ENCODE measurements at regions not wholly inside any gene's neighbourhood (a gene's known extent, or its start where the extent isn't known, plus 50 kb on each side); places are given as distances from the start of the nearest gene placed in this dataset.
"Not testable (repeated sequence)": the region's sequence is repeated elsewhere in the genome, so short reads cannot be mapped to it uniquely, and the experiment has no call there.

DNA sequence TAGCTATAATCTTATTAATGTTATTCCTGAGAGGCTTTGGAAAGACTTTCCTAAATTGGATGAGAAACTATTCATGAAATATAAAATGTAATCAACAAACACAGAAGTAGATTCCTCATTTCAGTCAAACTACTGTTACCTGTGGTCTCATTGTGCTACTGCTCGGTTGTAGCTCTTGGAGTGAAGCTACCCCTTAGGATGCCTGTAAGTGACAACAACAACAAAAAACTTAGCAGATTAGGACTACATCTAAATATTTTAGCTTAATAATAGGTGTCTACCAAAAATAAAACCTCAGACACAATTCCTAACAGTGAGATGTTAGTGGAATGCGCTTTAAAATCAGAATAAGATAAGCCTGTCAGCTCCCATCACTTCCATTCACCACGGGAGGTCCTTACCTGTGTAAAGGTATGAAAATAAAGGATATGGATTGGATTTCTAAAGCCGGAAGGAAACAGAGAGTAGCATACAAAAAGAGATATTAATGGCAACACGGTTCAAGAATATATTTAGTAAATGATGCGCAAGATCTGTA, 369.2 kb downstream of the OSTF1 start:
- DNase-seq (ENCODE audit: low spot score) = no peak

DNA sequence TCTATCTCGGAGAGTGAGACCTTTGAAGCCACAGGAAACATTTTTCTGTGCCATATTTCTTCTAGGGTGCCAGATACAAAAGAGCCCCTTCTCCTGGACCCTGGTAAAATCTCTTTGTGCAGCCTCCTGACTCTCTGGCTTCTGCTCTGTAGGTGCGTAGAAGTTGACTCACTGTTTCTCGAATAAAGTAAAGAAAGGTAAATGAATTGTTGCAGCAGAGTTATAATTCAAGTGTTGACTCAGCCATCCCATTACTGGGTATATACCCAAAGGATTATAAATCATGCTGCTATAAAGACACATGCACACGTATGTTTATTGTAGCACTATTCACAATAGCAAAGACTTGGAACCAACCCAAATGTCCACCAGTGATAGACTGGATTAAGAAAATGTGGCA, 371.0 kb downstream of the OSTF1 start:
- DNase-seq (ENCODE audit: low spot score) = not testable (repeated sequence)

- DNase-seq (ENCODE audit: low spot score) = no peak
Observed at GRCh38 chr9:75461183-75461582, 372.9 kb downstream of the OSTF1 start.

- no peak for DNase-seq (ENCODE audit: low spot score)
Observed at GRCh38 chr9:75462866-75463265, 374.6 kb downstream of the OSTF1 start.

- DNase-seq (ENCODE audit: low spot score) = no peak
Observed at GRCh38 chr9:75463871-75464270, 375.6 kb downstream of the OSTF1 start.

- DNase-seq (ENCODE audit: low spot score) = no peak
Observed at GRCh38 chr9:75464726-75465125, 376.4 kb downstream of the OSTF1 start.

GRCh38 chr9:75467142-75467541, 378.8 kb downstream of the OSTF1 start:
- DNase-seq (ENCODE audit: low spot score) = no peak

DNA sequence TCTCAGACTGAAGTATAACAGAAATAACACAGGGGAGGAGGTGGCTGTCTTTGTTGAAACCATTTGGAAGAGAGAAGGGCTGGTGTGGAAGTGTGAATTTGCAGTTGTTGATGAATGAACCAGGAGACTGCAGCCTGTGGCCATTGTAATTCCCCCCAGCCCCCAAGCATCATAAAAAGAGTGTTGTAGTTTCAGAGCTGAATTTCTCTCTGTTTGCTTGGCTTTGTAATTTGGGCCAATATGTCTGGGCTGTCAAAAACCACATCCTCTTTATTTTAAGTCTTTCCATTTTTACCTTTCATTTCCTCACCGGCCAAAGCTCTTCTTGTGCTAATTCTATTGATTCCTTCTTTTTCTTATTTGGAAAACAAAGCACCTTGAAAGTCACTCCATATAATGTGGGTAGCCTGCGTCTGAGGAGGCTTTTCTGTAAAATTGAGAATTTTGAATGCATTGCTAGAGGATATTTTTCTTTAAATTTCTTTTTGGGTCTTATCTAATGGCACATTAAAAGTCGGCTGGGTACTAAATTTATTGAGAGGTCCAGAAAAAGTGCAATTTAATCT, 383.3 kb downstream of the OSTF1 start:
- DNase-seq (ENCODE audit: low spot score) = no peak

DNA sequence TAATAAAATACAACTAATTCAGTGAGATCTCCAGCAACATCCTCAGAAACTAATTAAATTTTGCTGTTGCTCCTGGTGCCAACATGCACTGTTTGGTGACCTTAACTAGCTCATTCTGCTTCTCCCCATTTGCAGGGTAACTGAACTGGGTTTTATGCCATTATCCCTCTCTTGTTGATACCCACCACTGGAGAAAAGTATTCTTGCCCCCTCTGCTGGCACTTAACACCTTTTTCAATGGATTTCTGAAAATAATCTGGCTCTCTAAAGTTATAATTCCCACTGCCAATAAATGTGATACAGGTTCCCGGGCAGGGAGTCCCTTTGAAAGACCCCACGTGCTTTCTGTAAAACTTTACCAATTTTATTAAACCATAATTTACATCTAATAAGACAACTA, 394.3 kb downstream of the OSTF1 start:
- DNase-seq (ENCODE audit: low spot score) = no peak

GRCh38 chr9:75483636-75484035, 395.3 kb downstream of the OSTF1 start:
- DNase-seq (ENCODE audit: low spot score) = no peak

DNA sequence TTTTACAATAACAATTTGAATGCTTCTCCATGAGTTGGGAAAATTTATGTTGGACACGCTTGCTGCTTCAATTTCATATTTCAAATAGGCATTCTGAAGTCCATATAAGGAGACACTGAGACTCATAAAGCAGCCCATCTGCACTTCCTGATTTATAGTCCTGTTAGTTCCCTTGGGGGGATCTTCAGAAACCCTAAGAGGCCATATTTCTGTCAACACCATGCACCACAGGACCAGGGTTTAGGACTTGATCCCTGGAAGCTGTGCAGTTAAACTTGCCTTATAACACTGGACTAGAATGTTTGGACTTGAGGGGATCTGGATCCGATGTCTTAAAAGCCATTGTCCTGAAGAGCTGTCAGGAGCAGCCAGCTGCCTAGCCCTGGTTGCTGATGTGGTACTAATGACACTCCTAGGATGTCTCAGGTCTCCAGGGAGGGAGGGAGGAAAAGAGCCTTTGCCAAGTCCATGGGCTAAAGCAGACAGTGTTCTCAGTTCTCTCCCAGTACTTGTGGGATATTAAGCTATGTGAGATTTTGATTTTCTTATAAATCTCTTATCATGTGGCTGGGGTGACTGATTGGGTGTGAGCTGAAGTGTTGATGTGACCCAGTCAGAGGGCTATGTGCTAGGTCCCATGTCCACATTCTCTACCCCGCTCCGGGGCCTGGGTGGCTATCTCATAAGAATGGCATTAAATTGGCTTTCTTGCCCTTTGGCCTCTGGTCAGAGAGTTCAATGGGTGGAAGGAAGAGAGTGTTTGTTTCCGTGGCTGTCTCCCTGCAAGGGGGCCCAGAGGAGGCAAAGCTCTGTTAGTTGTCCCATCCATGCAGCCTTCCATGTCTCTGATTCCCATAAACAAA, 399.8 kb downstream of the OSTF1 start:
- no peak for DNase-seq (ENCODE audit: low spot score)

GRCh38 chr9:75488719-75489110, 400.4 kb downstream of the OSTF1 start:
- DNase-seq (ENCODE audit: low spot score) = no peak

DNA sequence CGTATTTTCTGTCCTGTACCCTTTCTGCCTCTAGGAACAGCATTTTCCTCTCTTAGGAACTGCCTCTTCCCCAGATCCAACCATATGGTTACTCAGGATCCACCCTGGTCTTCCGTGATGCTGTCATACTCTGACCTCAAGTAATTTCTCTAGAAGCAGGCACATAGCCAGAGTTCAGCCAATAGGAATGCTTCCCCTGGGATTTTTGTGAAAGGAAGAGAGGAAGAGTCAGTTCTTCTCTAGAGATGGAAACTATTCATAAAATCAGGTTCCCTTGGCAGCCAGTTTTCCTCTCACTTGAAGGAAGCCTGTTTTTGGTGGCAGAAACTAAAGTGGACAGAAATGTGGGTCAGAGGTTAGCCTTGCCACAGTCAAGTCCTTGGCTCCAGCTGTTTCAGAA, 400.1 kb upstream of the PCSK5 start:
- DNase-seq (ENCODE audit: low spot score) = no peak

DNA sequence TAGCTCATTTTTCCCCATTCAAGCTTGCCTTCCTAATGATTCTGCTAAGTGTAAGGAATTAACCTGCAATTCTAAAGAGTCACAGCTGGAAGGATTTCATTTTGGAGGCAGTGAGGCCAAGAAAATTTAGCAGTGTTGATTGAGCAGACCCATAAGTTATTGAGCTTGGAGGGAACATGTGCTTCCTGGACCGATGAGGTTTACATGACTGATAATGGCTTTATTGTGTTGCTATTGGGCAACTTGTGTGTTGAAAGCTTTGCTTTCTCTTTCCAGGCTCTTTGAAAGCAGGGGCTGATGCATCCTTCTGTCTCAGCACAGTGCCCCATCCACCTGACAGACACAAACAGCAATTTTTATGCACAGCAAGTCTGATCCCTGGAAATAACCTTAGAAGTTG, 398.9 kb upstream of the PCSK5 start:
- DNase-seq (ENCODE audit: low spot score) = no peak

GRCh38 chr9:75499812-75500211, 390.7 kb upstream of the PCSK5 start:
- no peak for DNase-seq (ENCODE audit: low spot score)

- no peak for DNase-seq (ENCODE audit: low spot score)
Observed at GRCh38 chr9:75500479-75500878, 390.0 kb upstream of the PCSK5 start.

DNA sequence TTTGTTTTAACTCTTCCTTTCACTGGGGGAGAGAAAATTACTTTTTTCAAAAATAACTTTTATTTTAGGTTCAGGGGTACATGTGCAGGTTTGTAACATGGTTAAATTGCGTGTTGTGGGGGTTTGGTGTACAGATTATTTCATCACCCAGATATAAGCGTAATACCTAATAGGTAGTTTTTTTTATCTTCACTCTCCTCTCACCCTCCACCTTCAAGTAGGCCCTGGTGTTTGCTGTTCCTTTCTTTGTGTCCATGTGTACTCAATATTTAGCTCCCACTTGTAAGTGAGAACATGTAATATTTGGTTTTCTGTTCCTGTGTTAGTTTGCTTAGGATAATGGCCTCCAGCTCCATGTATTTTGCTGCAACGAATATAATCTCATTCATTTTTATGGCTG, 389.5 kb upstream of the PCSK5 start:
- not testable (repeated sequence) for DNase-seq (ENCODE audit: low spot score)

DNA sequence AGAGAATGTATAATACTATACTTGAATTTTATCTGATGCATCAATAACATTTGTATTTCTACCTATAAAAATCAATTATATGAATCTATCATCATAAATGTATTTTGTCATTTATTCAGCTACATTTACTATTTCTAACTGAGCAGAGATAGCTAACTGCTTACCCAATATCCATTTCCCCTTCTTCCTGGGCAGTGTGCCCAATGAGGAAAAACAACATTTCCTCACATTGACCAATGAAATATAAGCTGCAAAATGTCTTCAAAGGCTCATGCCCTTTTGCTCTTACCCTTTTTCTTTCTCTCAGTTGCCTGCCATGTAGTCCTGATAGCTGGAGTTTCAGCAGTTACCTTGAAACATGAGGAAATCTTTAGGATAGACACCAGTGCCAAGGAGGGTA, 385.8 kb upstream of the PCSK5 start:
- no peak for DNase-seq (ENCODE audit: low spot score)

DNA sequence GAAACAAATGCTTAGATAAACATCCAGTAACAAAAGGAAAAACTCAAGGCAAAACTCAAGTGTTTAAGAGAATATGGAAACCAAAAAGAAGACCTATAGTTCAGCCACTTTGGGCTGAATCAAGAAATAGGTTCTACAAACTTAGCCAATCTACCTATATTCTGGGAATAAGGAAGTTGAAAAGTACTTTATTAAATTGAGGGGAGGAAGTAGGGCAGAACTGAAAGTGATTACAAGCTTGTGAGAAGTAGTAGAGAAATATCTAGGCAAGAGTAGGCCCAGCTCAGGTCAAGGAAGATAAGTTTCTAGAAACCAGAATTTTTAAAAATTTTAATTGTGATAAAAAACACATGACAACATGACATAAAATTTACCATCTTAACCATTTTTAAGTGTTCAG, 384.8 kb upstream of the PCSK5 start:
- DNase-seq (ENCODE audit: low spot score) = no peak

- DNase-seq (ENCODE audit: low spot score) = no peak
Observed at GRCh38 chr9:75529463-75529862, 361.0 kb upstream of the PCSK5 start.

GRCh38 chr9:75531588-75531987, 358.9 kb upstream of the PCSK5 start:
- no peak for DNase-seq (ENCODE audit: low spot score)

DNA sequence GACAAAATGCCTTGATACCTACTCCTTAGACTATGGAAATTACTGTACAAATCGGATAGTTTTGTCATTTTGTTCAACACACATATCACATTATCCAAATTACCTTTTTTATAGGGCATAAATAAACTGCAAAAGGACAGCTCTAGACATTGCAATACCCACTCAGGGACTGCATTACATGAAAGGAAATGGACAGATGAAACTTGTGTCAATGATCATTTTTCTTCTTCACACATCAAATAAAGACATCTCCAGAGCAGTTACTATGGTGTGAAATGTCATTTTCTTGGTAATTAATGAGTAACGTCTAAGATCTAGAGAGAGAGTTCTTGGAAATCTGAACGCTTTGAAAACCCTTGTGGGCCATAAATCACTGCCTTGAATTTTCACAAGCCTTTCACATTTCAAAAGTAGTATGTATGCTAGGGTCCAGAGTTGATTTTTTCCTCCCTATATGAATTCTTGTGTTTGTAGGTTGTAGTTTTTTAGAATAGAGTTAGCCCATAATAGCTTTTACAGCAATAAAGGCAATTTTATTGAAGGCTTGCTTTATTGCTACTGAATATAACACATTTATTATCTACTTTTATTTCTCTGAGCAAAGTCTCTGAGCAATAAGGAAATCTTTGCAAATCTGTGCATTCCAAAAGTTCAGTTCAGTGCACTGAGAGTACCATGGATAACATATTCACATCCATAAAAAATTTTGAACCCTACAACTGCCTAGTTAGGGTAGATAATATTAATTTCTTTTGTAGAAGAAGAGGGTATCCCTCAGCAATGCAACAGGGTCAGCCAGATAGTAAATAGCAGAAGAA, 358.0 kb upstream of the PCSK5 start:
- DNase-seq (ENCODE audit: low spot score) = no peak

DNA sequence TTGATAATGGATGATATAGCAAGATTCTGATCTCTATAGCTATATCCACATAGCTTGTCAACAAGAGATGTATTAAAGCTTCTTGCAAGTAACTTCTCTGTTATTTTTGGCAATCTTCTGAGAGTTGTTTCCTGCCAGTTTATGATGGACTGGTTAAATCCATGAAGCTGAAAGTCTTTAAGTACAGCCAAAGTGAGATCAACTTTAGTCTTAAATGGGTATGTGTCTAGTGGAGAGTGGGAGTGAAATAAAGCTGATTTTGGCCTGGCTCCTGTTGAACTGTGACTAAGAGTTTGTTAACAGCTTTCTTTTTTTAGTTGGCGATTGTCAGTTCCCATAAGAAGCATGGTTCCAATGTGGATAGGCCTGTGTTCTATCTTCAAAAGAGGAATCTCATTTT, 350.9 kb upstream of the PCSK5 start:
- DNase-seq (ENCODE audit: low spot score) = no peak
